ENCODE measurements at regions not wholly inside any gene's neighbourhood (a gene's known extent, or its start where the extent isn't known, plus 50 kb on each side); places are given as distances from the start of the nearest gene placed in this dataset.
A peak's percentile ranks its signal among the peaks of the same experiment; 100 is the strongest.

DNA sequence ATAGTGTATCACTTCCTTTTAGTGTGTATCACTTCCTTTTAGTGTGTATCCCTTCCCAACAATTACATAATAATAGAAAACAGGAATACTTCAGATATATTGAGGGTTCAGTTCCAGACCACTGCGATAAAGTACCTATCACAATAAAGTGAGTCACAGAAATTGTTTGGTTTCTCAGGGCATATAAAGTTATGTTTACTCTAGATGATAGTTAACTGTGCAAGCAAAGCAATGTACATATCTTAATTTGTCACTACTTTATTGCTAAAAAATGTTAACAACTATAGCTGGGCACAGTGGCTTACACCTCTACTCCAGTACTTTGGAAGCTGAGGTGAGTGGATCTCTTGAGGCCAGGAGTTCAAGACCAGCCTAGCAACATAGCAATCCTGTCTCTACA is 938.4 kb downstream of the CCSER2 start (continued):
- TF ChIP-seq, protein P1, sequence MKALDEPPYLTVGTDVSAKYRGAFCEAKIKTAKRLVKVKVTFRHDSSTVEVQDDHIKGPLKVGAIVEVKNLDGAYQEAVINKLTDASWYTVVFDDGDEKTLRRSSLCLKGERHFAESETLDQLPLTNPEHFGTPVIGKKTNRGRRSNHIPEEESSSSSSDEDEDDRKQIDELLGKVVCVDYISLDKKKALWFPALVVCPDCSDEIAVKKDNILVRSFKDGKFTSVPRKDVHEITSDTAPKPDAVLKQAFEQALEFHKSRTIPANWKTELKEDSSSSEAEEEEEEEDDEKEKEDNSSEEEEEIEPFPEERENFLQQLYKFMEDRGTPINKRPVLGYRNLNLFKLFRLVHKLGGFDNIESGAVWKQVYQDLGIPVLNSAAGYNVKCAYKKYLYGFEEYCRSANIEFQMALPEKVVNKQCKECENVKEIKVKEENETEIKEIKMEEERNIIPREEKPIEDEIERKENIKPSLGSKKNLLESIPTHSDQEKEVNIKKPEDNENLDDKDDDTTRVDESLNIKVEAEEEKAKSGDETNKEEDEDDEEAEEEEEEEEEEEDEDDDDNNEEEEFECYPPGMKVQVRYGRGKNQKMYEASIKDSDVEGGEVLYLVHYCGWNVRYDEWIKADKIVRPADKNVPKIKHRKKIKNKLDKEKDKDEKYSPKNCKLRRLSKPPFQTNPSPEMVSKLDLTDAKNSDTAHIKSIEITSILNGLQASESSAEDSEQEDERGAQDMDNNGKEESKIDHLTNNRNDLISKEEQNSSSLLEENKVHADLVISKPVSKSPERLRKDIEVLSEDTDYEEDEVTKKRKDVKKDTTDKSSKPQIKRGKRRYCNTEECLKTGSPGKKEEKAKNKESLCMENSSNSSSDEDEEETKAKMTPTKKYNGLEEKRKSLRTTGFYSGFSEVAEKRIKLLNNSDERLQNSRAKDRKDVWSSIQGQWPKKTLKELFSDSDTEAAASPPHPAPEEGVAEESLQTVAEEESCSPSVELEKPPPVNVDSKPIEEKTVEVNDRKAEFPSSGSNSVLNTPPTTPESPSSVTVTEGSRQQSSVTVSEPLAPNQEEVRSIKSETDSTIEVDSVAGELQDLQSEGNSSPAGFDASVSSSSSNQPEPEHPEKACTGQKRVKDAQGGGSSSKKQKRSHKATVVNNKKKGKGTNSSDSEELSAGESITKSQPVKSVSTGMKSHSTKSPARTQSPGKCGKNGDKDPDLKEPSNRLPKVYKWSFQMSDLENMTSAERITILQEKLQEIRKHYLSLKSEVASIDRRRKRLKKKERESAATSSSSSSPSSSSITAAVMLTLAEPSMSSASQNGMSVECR (CRISPR knock-in tag; IDR thresholded peaks at IDR 0.05; ENCODE audit: borderline replicate concordance), result no peak
- TF ChIP-seq, protein P2, sequence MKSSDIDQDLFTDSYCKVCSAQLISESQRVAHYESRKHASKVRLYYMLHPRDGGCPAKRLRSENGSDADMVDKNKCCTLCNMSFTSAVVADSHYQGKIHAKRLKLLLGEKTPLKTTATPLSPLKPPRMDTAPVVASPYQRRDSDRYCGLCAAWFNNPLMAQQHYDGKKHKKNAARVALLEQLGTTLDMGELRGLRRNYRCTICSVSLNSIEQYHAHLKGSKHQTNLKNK (CRISPR knock-in tag; IDR thresholded peaks at IDR 0.05), result no peak
- no peak for TF ChIP-seq ZNF423 (CRISPR knock-in tag; IDR thresholded peaks at IDR 0.05)
- TF ChIP-seq GRHL2 (CRISPR knock-in tag; IDR thresholded peaks at IDR 0.05; ENCODE audit: insufficient replicate concordance, severe bottlenecking), result no peak
- TF ChIP-seq RORB (CRISPR knock-in tag; IDR thresholded peaks at IDR 0.05), result no peak
- TF ChIP-seq, protein P3, sequence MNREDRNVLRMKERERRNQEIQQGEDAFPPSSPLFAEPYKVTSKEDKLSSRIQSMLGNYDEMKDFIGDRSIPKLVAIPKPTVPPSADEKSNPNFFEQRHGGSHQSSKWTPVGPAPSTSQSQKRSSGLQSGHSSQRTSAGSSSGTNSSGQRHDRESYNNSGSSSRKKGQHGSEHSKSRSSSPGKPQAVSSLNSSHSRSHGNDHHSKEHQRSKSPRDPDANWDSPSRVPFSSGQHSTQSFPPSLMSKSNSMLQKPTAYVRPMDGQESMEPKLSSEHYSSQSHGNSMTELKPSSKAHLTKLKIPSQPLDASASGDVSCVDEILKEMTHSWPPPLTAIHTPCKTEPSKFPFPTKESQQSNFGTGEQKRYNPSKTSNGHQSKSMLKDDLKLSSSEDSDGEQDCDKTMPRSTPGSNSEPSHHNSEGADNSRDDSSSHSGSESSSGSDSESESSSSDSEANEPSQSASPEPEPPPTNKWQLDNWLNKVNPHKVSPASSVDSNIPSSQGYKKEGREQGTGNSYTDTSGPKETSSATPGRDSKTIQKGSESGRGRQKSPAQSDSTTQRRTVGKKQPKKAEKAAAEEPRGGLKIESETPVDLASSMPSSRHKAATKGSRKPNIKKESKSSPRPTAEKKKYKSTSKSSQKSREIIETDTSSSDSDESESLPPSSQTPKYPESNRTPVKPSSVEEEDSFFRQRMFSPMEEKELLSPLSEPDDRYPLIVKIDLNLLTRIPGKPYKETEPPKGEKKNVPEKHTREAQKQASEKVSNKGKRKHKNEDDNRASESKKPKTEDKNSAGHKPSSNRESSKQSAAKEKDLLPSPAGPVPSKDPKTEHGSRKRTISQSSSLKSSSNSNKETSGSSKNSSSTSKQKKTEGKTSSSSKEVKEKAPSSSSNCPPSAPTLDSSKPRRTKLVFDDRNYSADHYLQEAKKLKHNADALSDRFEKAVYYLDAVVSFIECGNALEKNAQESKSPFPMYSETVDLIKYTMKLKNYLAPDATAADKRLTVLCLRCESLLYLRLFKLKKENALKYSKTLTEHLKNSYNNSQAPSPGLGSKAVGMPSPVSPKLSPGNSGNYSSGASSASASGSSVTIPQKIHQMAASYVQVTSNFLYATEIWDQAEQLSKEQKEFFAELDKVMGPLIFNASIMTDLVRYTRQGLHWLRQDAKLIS (CRISPR knock-in tag; IDR thresholded peaks at IDR 0.05; ENCODE audit: borderline replicate concordance), result no peak
- TF ChIP-seq TEAD1 (CRISPR knock-in tag; IDR thresholded peaks at IDR 0.05), result no peak
- TF ChIP-seq, protein P4, sequence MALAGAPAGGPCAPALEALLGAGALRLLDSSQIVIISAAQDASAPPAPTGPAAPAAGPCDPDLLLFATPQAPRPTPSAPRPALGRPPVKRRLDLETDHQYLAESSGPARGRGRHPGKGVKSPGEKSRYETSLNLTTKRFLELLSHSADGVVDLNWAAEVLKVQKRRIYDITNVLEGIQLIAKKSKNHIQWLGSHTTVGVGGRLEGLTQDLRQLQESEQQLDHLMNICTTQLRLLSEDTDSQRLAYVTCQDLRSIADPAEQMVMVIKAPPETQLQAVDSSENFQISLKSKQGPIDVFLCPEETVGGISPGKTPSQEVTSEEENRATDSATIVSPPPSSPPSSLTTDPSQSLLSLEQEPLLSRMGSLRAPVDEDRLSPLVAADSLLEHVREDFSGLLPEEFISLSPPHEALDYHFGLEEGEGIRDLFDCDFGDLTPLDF (CRISPR knock-in tag; IDR thresholded peaks at IDR 0.05), result no peak
- TF ChIP-seq FOXJ3 (CRISPR knock-in tag; IDR thresholded peaks at IDR 0.05; ENCODE audit: borderline replicate concordance), result no peak
- no peak for TF ChIP-seq ESRRA (CRISPR knock-in tag; IDR thresholded peaks at IDR 0.05; ENCODE audit: borderline replicate concordance)
- TF ChIP-seq, protein P5, sequence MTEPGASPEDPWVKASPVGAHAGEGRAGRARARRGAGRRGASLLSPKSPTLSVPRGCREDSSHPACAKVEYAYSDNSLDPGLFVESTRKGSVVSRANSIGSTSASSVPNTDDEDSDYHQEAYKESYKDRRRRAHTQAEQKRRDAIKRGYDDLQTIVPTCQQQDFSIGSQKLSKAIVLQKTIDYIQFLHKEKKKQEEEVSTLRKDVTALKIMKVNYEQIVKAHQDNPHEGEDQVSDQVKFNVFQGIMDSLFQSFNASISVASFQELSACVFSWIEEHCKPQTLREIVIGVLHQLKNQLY (CRISPR knock-in tag; IDR thresholded peaks at IDR 0.05), result no peak
- TF ChIP-seq, protein P6, sequence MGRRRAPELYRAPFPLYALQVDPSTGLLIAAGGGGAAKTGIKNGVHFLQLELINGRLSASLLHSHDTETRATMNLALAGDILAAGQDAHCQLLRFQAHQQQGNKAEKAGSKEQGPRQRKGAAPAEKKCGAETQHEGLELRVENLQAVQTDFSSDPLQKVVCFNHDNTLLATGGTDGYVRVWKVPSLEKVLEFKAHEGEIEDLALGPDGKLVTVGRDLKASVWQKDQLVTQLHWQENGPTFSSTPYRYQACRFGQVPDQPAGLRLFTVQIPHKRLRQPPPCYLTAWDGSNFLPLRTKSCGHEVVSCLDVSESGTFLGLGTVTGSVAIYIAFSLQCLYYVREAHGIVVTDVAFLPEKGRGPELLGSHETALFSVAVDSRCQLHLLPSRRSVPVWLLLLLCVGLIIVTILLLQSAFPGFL (CRISPR knock-in tag; IDR thresholded peaks at IDR 0.05; ENCODE audit: borderline replicate concordance), result no peak

DNA sequence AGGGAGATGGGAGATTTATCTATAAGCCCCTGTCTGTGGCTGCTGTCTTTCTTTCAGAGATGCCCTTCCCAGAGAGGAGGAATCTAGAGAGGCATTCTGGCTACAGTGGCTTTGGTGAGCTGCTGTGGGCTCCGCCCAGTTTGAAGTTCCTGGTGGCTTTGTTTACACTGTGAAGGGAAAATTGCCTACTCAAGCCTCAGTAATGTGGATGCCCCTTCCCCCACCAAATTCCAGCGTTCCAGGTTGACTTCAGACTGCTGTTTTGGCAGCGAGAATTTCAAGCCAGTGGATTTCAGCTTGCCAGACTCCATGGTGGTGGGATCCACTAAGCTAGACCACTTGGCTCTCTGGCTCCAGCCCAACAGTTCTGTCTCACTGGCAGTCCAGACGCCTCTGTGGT is 951.6 kb downstream of the CCSER2 start:
- DNase-seq (ENCODE audit: low spot score), result peak; percentile 20
- TF ChIP-seq, protein P7, sequence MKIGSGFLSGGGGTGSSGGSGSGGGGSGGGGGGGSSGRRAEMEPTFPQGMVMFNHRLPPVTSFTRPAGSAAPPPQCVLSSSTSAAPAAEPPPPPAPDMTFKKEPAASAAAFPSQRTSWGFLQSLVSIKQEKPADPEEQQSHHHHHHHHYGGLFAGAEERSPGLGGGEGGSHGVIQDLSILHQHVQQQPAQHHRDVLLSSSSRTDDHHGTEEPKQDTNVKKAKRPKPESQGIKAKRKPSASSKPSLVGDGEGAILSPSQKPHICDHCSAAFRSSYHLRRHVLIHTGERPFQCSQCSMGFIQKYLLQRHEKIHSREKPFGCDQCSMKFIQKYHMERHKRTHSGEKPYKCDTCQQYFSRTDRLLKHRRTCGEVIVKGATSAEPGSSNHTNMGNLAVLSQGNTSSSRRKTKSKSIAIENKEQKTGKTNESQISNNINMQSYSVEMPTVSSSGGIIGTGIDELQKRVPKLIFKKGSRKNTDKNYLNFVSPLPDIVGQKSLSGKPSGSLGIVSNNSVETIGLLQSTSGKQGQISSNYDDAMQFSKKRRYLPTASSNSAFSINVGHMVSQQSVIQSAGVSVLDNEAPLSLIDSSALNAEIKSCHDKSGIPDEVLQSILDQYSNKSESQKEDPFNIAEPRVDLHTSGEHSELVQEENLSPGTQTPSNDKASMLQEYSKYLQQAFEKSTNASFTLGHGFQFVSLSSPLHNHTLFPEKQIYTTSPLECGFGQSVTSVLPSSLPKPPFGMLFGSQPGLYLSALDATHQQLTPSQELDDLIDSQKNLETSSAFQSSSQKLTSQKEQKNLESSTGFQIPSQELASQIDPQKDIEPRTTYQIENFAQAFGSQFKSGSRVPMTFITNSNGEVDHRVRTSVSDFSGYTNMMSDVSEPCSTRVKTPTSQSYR (CRISPR knock-in tag; IDR thresholded peaks at IDR 0.05), result no peak
- no peak for TF ChIP-seq CREB1 (CRISPR knock-in tag; IDR thresholded peaks at IDR 0.05)
- Mint-ChIP-seq H3K4me1 (0 out of 2 replicates have a peak, but pooled peaks cover 5% of the 10 kb centered on the region), H3K27me3 (ENCODE audit: low read depth) (no peaks in the 10 kb centered on the region; the same call in 1 of the 2 replicates), H3K27ac (no peak overlapping the region), H3K4me3 (no peak overlapping the region), H3K36me3 (no peaks in the 10 kb centered on the region), H3K9me3 (peaks cover 4% of the 10 kb centered on the region)
- ChIA-PET POLR2A (no interaction called here), CTCF (no interaction called here)
- peak; percentile 67 for ATAC-seq

Data from WTC11 (cell line).